ENCODE measurements at regions not wholly inside any gene's neighbourhood (a gene's known extent, or its start where the extent isn't known, plus 50 kb on each side); places are given as distances from the start of the nearest gene placed in this dataset.

GRCh38 chrX:40249582-40249981 is 151.8 kb upstream of the BCOR start:
- Histone ChIP-seq H3K36me3 (ENCODE audit: control insufficient read depth, insufficient read depth, low read length, severe bottlenecking) (no peaks in the 10 kb centered on the region), H3K27me3 (replicated peaks; ENCODE audit: control insufficient read depth, insufficient read depth, low read length) (peaks cover 19% of the 10 kb centered on the region), H3K9me3 (ENCODE audit: control insufficient read depth, low read length) (peaks cover 4% of the 10 kb centered on the region), H3K4me1 (ENCODE audit: control insufficient read depth, insufficient read depth, low read length) (peaks cover 6% of the 10 kb centered on the region), H3K9ac (ENCODE audit: low read length) (no peak overlapping the region), H3K4me3 (ENCODE audit: low read length) (no peak overlapping the region)
- DNase-seq (ENCODE audit: low read depth): no peak

- no peak for DNase-seq (ENCODE audit: low read depth)
- H3K4me1 ChIP-seq (ENCODE audit: control insufficient read depth, insufficient read depth, low read length): peaks cover 6% of the 10 kb centered on the region
- H3K9me3 ChIP-seq (ENCODE audit: control insufficient read depth, low read length): peaks cover 4% of the 10 kb centered on the region
- H3K36me3 ChIP-seq (ENCODE audit: control insufficient read depth, insufficient read depth, low read length, severe bottlenecking): no peaks in the 10 kb centered on the region
- H3K9ac ChIP-seq (ENCODE audit: low read length): no peak overlapping the region
- peaks cover 19% of the 10 kb centered on the region for H3K27me3 ChIP-seq (replicated peaks; ENCODE audit: control insufficient read depth, insufficient read depth, low read length)
- no peak overlapping the region for H3K4me3 ChIP-seq (ENCODE audit: low read length)
These were observed 151.1 kb upstream of the BCOR start for GRCh38 chrX:40248822-40249221.

GRCh38 chrX:40247848-40248622 is 150.3 kb upstream of the BCOR start:
- H3K4me1 ChIP-seq (ENCODE audit: control insufficient read depth, insufficient read depth, low read length): peaks cover 6% of the 10 kb centered on the region
- peaks cover 13% of the 10 kb centered on the region for H3K27me3 ChIP-seq (replicated peaks; ENCODE audit: control insufficient read depth, insufficient read depth, low read length)
- no peaks in the 10 kb centered on the region for H3K9me3 ChIP-seq (ENCODE audit: control insufficient read depth, low read length)
- DNase-seq (ENCODE audit: low read depth): no peak
- no peak overlapping the region for H3K9ac ChIP-seq (ENCODE audit: low read length)
- no peaks in the 10 kb centered on the region for H3K36me3 ChIP-seq (ENCODE audit: control insufficient read depth, insufficient read depth, low read length, severe bottlenecking)
- no peak overlapping the region for H3K4me3 ChIP-seq (ENCODE audit: low read length)

- no peaks in the 10 kb centered on the region for H3K36me3 ChIP-seq (ENCODE audit: control insufficient read depth, insufficient read depth, low read length, severe bottlenecking)
- no peak overlapping the region for H3K9ac ChIP-seq (ENCODE audit: low read length)
- no peak overlapping the region for H3K4me3 ChIP-seq (ENCODE audit: low read length)
- peaks cover 12% of the 10 kb centered on the region for H3K27me3 ChIP-seq (replicated peaks; ENCODE audit: control insufficient read depth, insufficient read depth, low read length)
- H3K4me1 ChIP-seq (ENCODE audit: control insufficient read depth, insufficient read depth, low read length): peaks cover 6% of the 10 kb centered on the region
- no peak for DNase-seq (ENCODE audit: low read depth)
- H3K9me3 ChIP-seq (ENCODE audit: control insufficient read depth, low read length): no peaks in the 10 kb centered on the region
These were observed 149.6 kb upstream of the BCOR start for GRCh38 chrX:40247382-40247781.

GRCh38 chrX:40245488-40246071 is 147.8 kb upstream of the BCOR start:
- H3K4me3 ChIP-seq (ENCODE audit: low read length): peak overlapping the region; percentile 16
- H3K4me1 ChIP-seq (ENCODE audit: control insufficient read depth, insufficient read depth, low read length): peaks cover 6% of the 10 kb centered on the region
- no peaks in the 10 kb centered on the region for H3K36me3 ChIP-seq (ENCODE audit: control insufficient read depth, insufficient read depth, low read length, severe bottlenecking)
- H3K9me3 ChIP-seq (ENCODE audit: control insufficient read depth, low read length): peaks cover 4% of the 10 kb centered on the region
- DNase-seq (ENCODE audit: low read depth): no peak
- H3K27me3 ChIP-seq (replicated peaks; ENCODE audit: control insufficient read depth, insufficient read depth, low read length): peaks cover 12% of the 10 kb centered on the region
- H3K9ac ChIP-seq (ENCODE audit: low read length): no peak overlapping the region

- no peak for DNase-seq (ENCODE audit: low read depth)
- Histone ChIP-seq H3K9me3 (ENCODE audit: control insufficient read depth, low read length) (peaks cover 4% of the 10 kb centered on the region), H3K9ac (ENCODE audit: low read length) (no peak overlapping the region), H3K4me3 (ENCODE audit: low read length) (no peak overlapping the region), H3K4me1 (ENCODE audit: control insufficient read depth, insufficient read depth, low read length) (peaks cover 6% of the 10 kb centered on the region), H3K36me3 (ENCODE audit: control insufficient read depth, insufficient read depth, low read length, severe bottlenecking) (no peaks in the 10 kb centered on the region), H3K27me3 (replicated peaks; ENCODE audit: control insufficient read depth, insufficient read depth, low read length) (peaks cover 14% of the 10 kb centered on the region)
These were observed 147.2 kb upstream of the BCOR start for GRCh38 chrX:40244980-40245379.

GRCh38 chrX:40243755-40244515 is 146.2 kb upstream of the BCOR start:
- peaks cover 19% of the 10 kb centered on the region for H3K27me3 ChIP-seq (replicated peaks; ENCODE audit: control insufficient read depth, insufficient read depth, low read length)
- DNase-seq (ENCODE audit: low read depth): no peak
- peaks cover 4% of the 10 kb centered on the region for H3K9me3 ChIP-seq (ENCODE audit: control insufficient read depth, low read length)
- no peaks in the 10 kb centered on the region for H3K36me3 ChIP-seq (ENCODE audit: control insufficient read depth, insufficient read depth, low read length, severe bottlenecking)
- no peak overlapping the region for H3K4me3 ChIP-seq (ENCODE audit: low read length)
- H3K9ac ChIP-seq (ENCODE audit: low read length): no peak overlapping the region
- peaks cover 6% of the 10 kb centered on the region for H3K4me1 ChIP-seq (ENCODE audit: control insufficient read depth, insufficient read depth, low read length)

GRCh38 chrX:40240844-40241243 is 143.1 kb upstream of the BCOR start:
- DNase-seq (ENCODE audit: low read depth): no peak
- Histone ChIP-seq H3K36me3 (ENCODE audit: control insufficient read depth, insufficient read depth, low read length, severe bottlenecking) (no peaks in the 10 kb centered on the region), H3K4me1 (ENCODE audit: control insufficient read depth, insufficient read depth, low read length) (peaks cover 6% of the 10 kb centered on the region), H3K27me3 (replicated peaks; ENCODE audit: control insufficient read depth, insufficient read depth, low read length) (peaks cover 16% of the 10 kb centered on the region), H3K9me3 (ENCODE audit: control insufficient read depth, low read length) (peaks cover 10% of the 10 kb centered on the region), H3K9ac (ENCODE audit: low read length) (no peak overlapping the region), H3K4me3 (ENCODE audit: low read length) (no peak overlapping the region)

GRCh38 chrX:40237731-40238178 is 140.0 kb upstream of the BCOR start:
- H3K4me1 ChIP-seq (ENCODE audit: control insufficient read depth, insufficient read depth, low read length): no peaks in the 10 kb centered on the region
- no peaks in the 10 kb centered on the region for H3K36me3 ChIP-seq (ENCODE audit: control insufficient read depth, insufficient read depth, low read length, severe bottlenecking)
- peaks cover 11% of the 10 kb centered on the region for H3K9me3 ChIP-seq (ENCODE audit: control insufficient read depth, low read length)
- H3K9ac ChIP-seq (ENCODE audit: low read length): no peak overlapping the region
- H3K27me3 ChIP-seq (replicated peaks; ENCODE audit: control insufficient read depth, insufficient read depth, low read length): peaks cover 16% of the 10 kb centered on the region
- H3K4me3 ChIP-seq (ENCODE audit: low read length): no peak overlapping the region
- no peak for DNase-seq (ENCODE audit: low read depth)

- DNase-seq (ENCODE audit: low read depth): no peak
- H3K9me3 ChIP-seq (ENCODE audit: control insufficient read depth, low read length): no peaks in the 10 kb centered on the region
- H3K36me3 ChIP-seq (ENCODE audit: control insufficient read depth, insufficient read depth, low read length, severe bottlenecking): no peaks in the 10 kb centered on the region
- no peak overlapping the region for H3K4me3 ChIP-seq (ENCODE audit: low read length)
- no peaks in the 10 kb centered on the region for H3K4me1 ChIP-seq (ENCODE audit: control insufficient read depth, insufficient read depth, low read length)
- H3K9ac ChIP-seq (ENCODE audit: low read length): no peak overlapping the region
- H3K27me3 ChIP-seq (replicated peaks; ENCODE audit: control insufficient read depth, insufficient read depth, low read length): peaks cover 7% of the 10 kb centered on the region
These were observed 132.9 kb upstream of the BCOR start for GRCh38 chrX:40230646-40231045.

- Histone ChIP-seq H3K4me1 (ENCODE audit: control insufficient read depth, insufficient read depth, low read length) (no peaks in the 10 kb centered on the region), H3K9me3 (ENCODE audit: control insufficient read depth, low read length) (peaks cover 8% of the 10 kb centered on the region), H3K27me3 (replicated peaks; ENCODE audit: control insufficient read depth, insufficient read depth, low read length) (peaks cover 3% of the 10 kb centered on the region), H3K9ac (ENCODE audit: low read length) (no peak overlapping the region), H3K4me3 (ENCODE audit: low read length) (no peak overlapping the region), H3K36me3 (ENCODE audit: control insufficient read depth, insufficient read depth, low read length, severe bottlenecking) (no peaks in the 10 kb centered on the region)
- DNase-seq (ENCODE audit: low read depth): no peak
These were observed 129.4 kb upstream of the BCOR start for GRCh38 chrX:40227125-40227524.

All from adipocyte (in vitro differentiated cells).